NB4 (cell line): ENCODE measurements at regions not wholly inside any gene's neighbourhood (a gene's known extent, or its start where the extent isn't known, plus 50 kb on each side); places are given as distances from the start of the nearest gene placed in this dataset.

ENCODE experiments used
- DNase-seq: peaks from one replicate; pipeline ENCODE4 v3.0.0; 2010; ENCODE audit warnings: low read depth
- H3K4me3 ChIP-seq: one replicate; pipeline ENCODE4 v1.5.1; 2011; ENCODE audit warnings: mild to moderate bottlenecking, low read depth, low read length, moderate library complexity
- MYC ChIP-seq: IDR thresholded peaks from 2 replicates; pipeline ENCODE4 v1.6.1; 2011; ENCODE audit warnings: low read depth, low read length
- POLR2A ChIP-seq: IDR thresholded peaks from 2 replicates; pipeline ENCODE4 v1.6.1; 2011; ENCODE audit warnings: mild to moderate bottlenecking; ENCODE audit not compliant: insufficient read length; ENCODE audit errors: extremely low read depth
- TF ChIP-seq, protein P1 (sequence below): IDR thresholded peaks from 2 replicates; pipeline ENCODE4 v1.6.1; 2011; ENCODE audit warnings: low read depth, low read length
- TF ChIP-seq, protein P2 (sequence below): IDR thresholded peaks from one replicate; pipeline ENCODE4 v1.5.1; 2012; ENCODE audit warnings: low read depth, low read length

DNA sequence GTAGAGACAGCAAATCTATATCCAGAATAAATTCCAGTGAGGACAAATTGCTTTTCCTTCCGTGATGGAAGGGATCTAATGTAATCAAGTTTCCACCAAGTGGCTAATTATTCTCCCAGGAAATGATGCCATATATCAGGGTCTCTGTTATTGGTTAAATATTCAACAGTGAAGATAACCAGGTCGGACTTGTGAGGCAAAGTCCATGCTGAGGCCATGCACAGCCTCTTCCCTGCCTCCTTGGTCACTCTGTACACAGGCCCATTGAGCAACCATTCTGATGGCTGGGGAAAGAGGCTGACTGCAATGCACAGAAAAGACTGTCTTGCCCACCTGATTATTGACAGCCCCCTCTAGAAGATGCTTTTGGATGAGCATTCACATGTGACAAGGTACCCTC, 90.1 kb downstream of the TNFAIP2 start:
- TF ChIP-seq, protein P1, sequence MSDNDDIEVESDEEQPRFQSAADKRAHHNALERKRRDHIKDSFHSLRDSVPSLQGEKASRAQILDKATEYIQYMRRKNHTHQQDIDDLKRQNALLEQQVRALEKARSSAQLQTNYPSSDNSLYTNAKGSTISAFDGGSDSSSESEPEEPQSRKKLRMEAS = no peak
- TF ChIP-seq, protein P2, sequence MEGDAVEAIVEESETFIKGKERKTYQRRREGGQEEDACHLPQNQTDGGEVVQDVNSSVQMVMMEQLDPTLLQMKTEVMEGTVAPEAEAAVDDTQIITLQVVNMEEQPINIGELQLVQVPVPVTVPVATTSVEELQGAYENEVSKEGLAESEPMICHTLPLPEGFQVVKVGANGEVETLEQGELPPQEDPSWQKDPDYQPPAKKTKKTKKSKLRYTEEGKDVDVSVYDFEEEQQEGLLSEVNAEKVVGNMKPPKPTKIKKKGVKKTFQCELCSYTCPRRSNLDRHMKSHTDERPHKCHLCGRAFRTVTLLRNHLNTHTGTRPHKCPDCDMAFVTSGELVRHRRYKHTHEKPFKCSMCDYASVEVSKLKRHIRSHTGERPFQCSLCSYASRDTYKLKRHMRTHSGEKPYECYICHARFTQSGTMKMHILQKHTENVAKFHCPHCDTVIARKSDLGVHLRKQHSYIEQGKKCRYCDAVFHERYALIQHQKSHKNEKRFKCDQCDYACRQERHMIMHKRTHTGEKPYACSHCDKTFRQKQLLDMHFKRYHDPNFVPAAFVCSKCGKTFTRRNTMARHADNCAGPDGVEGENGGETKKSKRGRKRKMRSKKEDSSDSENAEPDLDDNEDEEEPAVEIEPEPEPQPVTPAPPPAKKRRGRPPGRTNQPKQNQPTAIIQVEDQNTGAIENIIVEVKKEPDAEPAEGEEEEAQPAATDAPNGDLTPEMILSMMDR = no peak
- TF ChIP-seq POLR2A (no peak), MYC (no peak)
- no peak for DNase-seq
- H3K4me3 ChIP-seq = no peak overlapping the region

DNA sequence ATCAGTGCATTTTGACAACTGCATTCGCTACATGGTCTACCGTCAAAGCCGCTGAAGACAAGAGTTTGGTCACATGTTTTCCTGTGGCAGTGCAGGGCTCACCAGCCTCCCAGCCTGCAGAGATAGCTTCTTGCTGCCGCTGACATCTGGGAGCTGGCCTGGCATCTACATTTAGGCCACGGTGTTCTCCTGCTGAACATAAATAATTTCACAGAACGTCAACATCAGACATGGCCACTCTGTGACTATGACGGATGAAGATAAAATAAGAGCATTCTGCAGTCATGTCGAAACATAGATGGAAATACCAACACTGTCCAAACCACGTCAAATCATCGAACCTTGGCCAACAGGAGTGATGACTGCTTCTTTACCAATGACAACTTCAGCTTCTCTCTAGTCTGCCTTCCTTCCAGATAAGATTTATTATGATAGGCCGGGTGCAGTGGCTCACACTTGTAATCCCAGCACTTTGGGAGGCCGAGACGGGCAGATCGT, 91.2 kb downstream of the TNFAIP2 start:
- TF ChIP-seq POLR2A (no peak), MYC (no peak)
- TF ChIP-seq, protein P2 = no peak
- TF ChIP-seq, protein P1 = no peak
- H3K4me3 ChIP-seq = no peak overlapping the region
- DNase-seq = no peak

DNA sequence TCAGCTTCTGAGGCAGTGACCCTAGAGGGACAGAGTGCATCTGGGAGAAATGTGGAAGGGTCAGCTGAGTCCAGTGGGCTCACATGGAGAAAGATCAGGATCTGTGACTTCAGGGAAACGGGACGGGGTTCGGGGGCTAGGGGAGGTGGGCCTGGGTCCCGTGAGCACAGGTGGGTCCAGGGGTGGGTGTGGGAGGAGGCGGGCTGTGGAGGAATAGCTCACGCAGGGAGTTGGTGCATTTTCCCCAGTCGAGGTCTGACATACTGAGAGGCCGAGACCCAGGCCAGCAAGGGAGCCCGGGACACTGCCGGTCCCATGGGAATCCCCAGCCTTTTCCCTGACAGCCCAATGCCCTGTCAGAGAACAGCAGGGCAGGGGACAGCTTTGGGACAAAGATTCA, 93.1 kb downstream of the TNFAIP2 start:
- DNase-seq = no peak
- TF ChIP-seq, protein P1 = no peak
- TF ChIP-seq POLR2A (no peak), MYC (no peak)
- TF ChIP-seq, protein P2 = no peak
- no peak overlapping the region for H3K4me3 ChIP-seq

DNA sequence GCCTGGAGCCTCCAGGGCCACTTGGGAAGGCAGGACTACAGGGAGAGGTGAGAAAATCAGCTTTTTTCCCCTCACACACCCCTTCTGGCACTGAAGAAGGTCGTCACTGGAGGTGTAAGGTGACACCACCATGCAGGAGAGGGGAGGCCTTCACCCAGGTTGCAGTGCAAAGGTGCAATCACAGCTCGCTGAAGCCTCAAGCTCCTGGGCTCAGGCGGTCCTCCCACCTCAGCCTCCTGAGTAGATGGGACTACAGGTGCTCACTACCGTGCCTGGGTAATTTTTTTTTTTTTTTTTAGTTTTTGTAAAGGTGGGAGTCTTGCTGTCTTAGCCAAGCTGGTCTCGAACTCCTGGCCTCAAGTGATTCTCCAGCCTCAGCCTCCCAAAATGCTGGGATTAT, 93.6 kb downstream of the TNFAIP2 start:
- TF ChIP-seq, protein P2 = no peak
- TF ChIP-seq POLR2A (no peak), MYC (no peak)
- TF ChIP-seq, protein P1 = no peak
- no peak for DNase-seq
- H3K4me3 ChIP-seq = no peak overlapping the region

DNA sequence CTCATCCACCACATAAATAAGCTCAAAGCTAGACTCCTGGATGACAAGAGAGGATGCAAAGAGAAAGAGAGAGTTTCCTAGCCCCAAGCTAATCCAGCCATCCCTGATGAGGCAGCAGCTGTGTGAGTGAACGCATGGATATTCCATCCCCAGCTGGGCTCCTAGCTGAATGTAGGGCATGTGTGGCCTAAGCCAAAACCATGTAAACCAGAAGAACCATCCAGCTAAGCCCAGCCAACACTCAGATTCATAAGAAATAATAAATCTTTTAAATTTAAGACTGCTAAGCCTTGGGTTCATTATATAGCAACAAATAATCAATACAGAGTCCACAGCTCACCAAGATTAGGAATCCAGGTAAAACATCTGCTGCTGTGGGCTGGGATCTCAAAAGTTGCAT, 94.3 kb downstream of the TNFAIP2 start:
- TF ChIP-seq POLR2A (no peak), MYC (no peak)
- TF ChIP-seq, protein P2 = no peak
- TF ChIP-seq, protein P1 = no peak
- H3K4me3 ChIP-seq = no peak overlapping the region
- DNase-seq = no peak
